ENCODE measurements at regions not wholly inside any gene's neighbourhood (a gene's known extent, or its start where the extent isn't known, plus 50 kb on each side); places are given as distances from the start of the nearest gene placed in this dataset.

- Mint-ChIP-seq H3K27me3 (peaks cover 38% of the 10 kb centered on the region), H3K27ac (no peak overlapping the region), H3K4me1 (ENCODE audit: low read depth) (no peaks in the 10 kb centered on the region), H3K36me3 (ENCODE audit: low read depth) (no peaks in the 10 kb centered on the region), H3K9me3 (no peaks in the 10 kb centered on the region), H3K4me3 (no peak overlapping the region)
- no peak for DNase-seq
Measured at GRCh38 chr4:81375745-81376144, 96.0 kb downstream of the RASGEF1B start.

- no peak for DNase-seq
- no peaks in the 10 kb centered on the region for H3K9me3 Mint-ChIP-seq
Measured at GRCh38 chr4:81369886-81370285, 101.8 kb downstream of the RASGEF1B start.

GRCh38 chr4:81366779-81367178 lies 104.9 kb downstream of the RASGEF1B start:
- Mint-ChIP-seq H3K4me1 (ENCODE audit: low read depth) (no peaks in the 10 kb centered on the region), H3K27me3 (peaks cover 17% of the 10 kb centered on the region), H3K4me3 (no peak overlapping the region), H3K27ac (no peak overlapping the region), H3K36me3 (ENCODE audit: low read depth) (no peaks in the 10 kb centered on the region), H3K9me3 (no peaks in the 10 kb centered on the region)
- DNase-seq: no peak

More at GRCh38 chr4:81369886-81370285, 101.8 kb downstream of the RASGEF1B start:
- Mint-ChIP-seq H3K27me3 (peaks cover 20% of the 10 kb centered on the region), H3K36me3 (ENCODE audit: low read depth) (no peaks in the 10 kb centered on the region), H3K27ac (no peak overlapping the region), H3K4me1 (ENCODE audit: low read depth) (no peaks in the 10 kb centered on the region), H3K4me3 (no peak overlapping the region)

- Mint-ChIP-seq H3K27ac (no peak overlapping the region), H3K4me3 (no peak overlapping the region), H3K9me3 (no peaks in the 10 kb centered on the region), H3K4me1 (ENCODE audit: low read depth) (peaks cover 3% of the 10 kb centered on the region), H3K27me3 (peaks cover 33% of the 10 kb centered on the region), H3K36me3 (ENCODE audit: low read depth) (no peaks in the 10 kb centered on the region)
- no peak for DNase-seq
Measured at GRCh38 chr4:81360737-81361136, 111.0 kb downstream of the RASGEF1B start.

GRCh38 chr4:81359207-81359606 lies 112.5 kb downstream of the RASGEF1B start:
- H3K4me3 Mint-ChIP-seq: no peak overlapping the region
- no peak overlapping the region for H3K27ac Mint-ChIP-seq
- H3K27me3 Mint-ChIP-seq: peaks cover 25% of the 10 kb centered on the region
- H3K4me1 Mint-ChIP-seq (ENCODE audit: low read depth): peaks cover 3% of the 10 kb centered on the region
- H3K9me3 Mint-ChIP-seq: no peaks in the 10 kb centered on the region
- no peak for DNase-seq
- no peaks in the 10 kb centered on the region for H3K36me3 Mint-ChIP-seq (ENCODE audit: low read depth)

GRCh38 chr4:81358154-81358553 lies 113.6 kb downstream of the RASGEF1B start:
- DNase-seq: no peak
- H3K27me3 Mint-ChIP-seq: peaks cover 30% of the 10 kb centered on the region
- H3K9me3 Mint-ChIP-seq: no peaks in the 10 kb centered on the region
- no peak overlapping the region for H3K4me3 Mint-ChIP-seq
- no peaks in the 10 kb centered on the region for H3K36me3 Mint-ChIP-seq (ENCODE audit: low read depth)
- no peak overlapping the region for H3K27ac Mint-ChIP-seq
- H3K4me1 Mint-ChIP-seq (ENCODE audit: low read depth): peaks cover 3% of the 10 kb centered on the region

- no peak overlapping the region for H3K27ac Mint-ChIP-seq
- no peaks in the 10 kb centered on the region for H3K9me3 Mint-ChIP-seq
- no peaks in the 10 kb centered on the region for H3K36me3 Mint-ChIP-seq (ENCODE audit: low read depth)
- DNase-seq: no peak
- H3K4me1 Mint-ChIP-seq (ENCODE audit: low read depth): peaks cover 3% of the 10 kb centered on the region
- no peak overlapping the region for H3K4me3 Mint-ChIP-seq
- peaks cover 39% of the 10 kb centered on the region for H3K27me3 Mint-ChIP-seq
Measured at GRCh38 chr4:81356621-81357020, 115.1 kb downstream of the RASGEF1B start.

GRCh38 chr4:81355136-81355535 lies 116.6 kb downstream of the RASGEF1B start:
- Mint-ChIP-seq H3K9me3 (no peaks in the 10 kb centered on the region), H3K27ac (no peak overlapping the region), H3K36me3 (ENCODE audit: low read depth) (no peaks in the 10 kb centered on the region), H3K27me3 (peaks cover 39% of the 10 kb centered on the region), H3K4me1 (ENCODE audit: low read depth) (no peaks in the 10 kb centered on the region), H3K4me3 (no peak overlapping the region)
- DNase-seq: no peak

- Mint-ChIP-seq H3K27me3 (peaks cover 35% of the 10 kb centered on the region), H3K4me3 (no peak overlapping the region), H3K4me1 (ENCODE audit: low read depth) (no peaks in the 10 kb centered on the region), H3K27ac (no peak overlapping the region), H3K9me3 (no peaks in the 10 kb centered on the region), H3K36me3 (ENCODE audit: low read depth) (no peaks in the 10 kb centered on the region)
- no peak for DNase-seq
Measured at GRCh38 chr4:81353861-81354260, 117.8 kb downstream of the RASGEF1B start.

GRCh38 chr4:81352446-81352835 lies 119.3 kb downstream of the RASGEF1B start:
- Mint-ChIP-seq H3K9me3 (no peaks in the 10 kb centered on the region), H3K4me1 (ENCODE audit: low read depth) (no peaks in the 10 kb centered on the region), H3K27me3 (peaks cover 31% of the 10 kb centered on the region), H3K4me3 (no peak overlapping the region), H3K36me3 (ENCODE audit: low read depth) (no peaks in the 10 kb centered on the region), H3K27ac (no peak overlapping the region)
- no peak for DNase-seq

- peaks cover 28% of the 10 kb centered on the region for H3K27me3 Mint-ChIP-seq
- H3K27ac Mint-ChIP-seq: no peak overlapping the region
- H3K9me3 Mint-ChIP-seq: no peaks in the 10 kb centered on the region
- H3K4me3 Mint-ChIP-seq: no peak overlapping the region
- DNase-seq: peak; percentile 70
- H3K4me1 Mint-ChIP-seq (ENCODE audit: low read depth): no peaks in the 10 kb centered on the region
- H3K36me3 Mint-ChIP-seq (ENCODE audit: low read depth): no peaks in the 10 kb centered on the region
Measured at GRCh38 chr4:81351654-81352445, 119.9 kb downstream of the RASGEF1B start.

- H3K9me3 Mint-ChIP-seq: no peaks in the 10 kb centered on the region
- no peak overlapping the region for H3K4me3 Mint-ChIP-seq
- no peak for DNase-seq
- no peaks in the 10 kb centered on the region for H3K36me3 Mint-ChIP-seq (ENCODE audit: low read depth)
- H3K4me1 Mint-ChIP-seq (ENCODE audit: low read depth): no peaks in the 10 kb centered on the region
- H3K27ac Mint-ChIP-seq: no peak overlapping the region
- peaks cover 22% of the 10 kb centered on the region for H3K27me3 Mint-ChIP-seq
Measured at GRCh38 chr4:81350040-81350439, 121.7 kb downstream of the RASGEF1B start.

GRCh38 chr4:81348778-81349094 lies 123.0 kb downstream of the RASGEF1B start:
- Mint-ChIP-seq H3K9me3 (no peaks in the 10 kb centered on the region), H3K4me1 (ENCODE audit: low read depth) (no peaks in the 10 kb centered on the region), H3K36me3 (ENCODE audit: low read depth) (no peaks in the 10 kb centered on the region), H3K27ac (no peak overlapping the region), H3K4me3 (no peak overlapping the region), H3K27me3 (peaks cover 28% of the 10 kb centered on the region)
- DNase-seq: no peak

- peaks cover 28% of the 10 kb centered on the region for H3K27me3 Mint-ChIP-seq
- H3K27ac Mint-ChIP-seq: no peak overlapping the region
- no peak overlapping the region for H3K4me3 Mint-ChIP-seq
- no peak for DNase-seq
- no peaks in the 10 kb centered on the region for H3K9me3 Mint-ChIP-seq
- H3K4me1 Mint-ChIP-seq (ENCODE audit: low read depth): no peaks in the 10 kb centered on the region
- H3K36me3 Mint-ChIP-seq (ENCODE audit: low read depth): no peaks in the 10 kb centered on the region
Measured at GRCh38 chr4:81348086-81348777, 123.5 kb downstream of the RASGEF1B start.

GRCh38 chr4:81346719-81347118 lies 125.0 kb downstream of the RASGEF1B start:
- DNase-seq: no peak
- no peaks in the 10 kb centered on the region for H3K36me3 Mint-ChIP-seq (ENCODE audit: low read depth)
- peaks cover 17% of the 10 kb centered on the region for H3K27me3 Mint-ChIP-seq
- H3K27ac Mint-ChIP-seq: no peak overlapping the region
- H3K4me1 Mint-ChIP-seq (ENCODE audit: low read depth): no peaks in the 10 kb centered on the region
- H3K9me3 Mint-ChIP-seq: no peaks in the 10 kb centered on the region
- H3K4me3 Mint-ChIP-seq: no peak overlapping the region

Measured in activated T-cell treated with anti-CD3 and anti-CD28 coated beads, Interleukin-2, amount 50 U/mL, for 24 hours (primary cell).